ENCODE measurements at regions not wholly inside any gene's neighbourhood (a gene's known extent, or its start where the extent isn't known, plus 50 kb on each side); places are given as distances from the start of the nearest gene placed in this dataset.
"Not testable (repeated sequence)": the region's sequence is repeated elsewhere in the genome, so short reads cannot be mapped to it uniquely, and the experiment has no call there.

DNA sequence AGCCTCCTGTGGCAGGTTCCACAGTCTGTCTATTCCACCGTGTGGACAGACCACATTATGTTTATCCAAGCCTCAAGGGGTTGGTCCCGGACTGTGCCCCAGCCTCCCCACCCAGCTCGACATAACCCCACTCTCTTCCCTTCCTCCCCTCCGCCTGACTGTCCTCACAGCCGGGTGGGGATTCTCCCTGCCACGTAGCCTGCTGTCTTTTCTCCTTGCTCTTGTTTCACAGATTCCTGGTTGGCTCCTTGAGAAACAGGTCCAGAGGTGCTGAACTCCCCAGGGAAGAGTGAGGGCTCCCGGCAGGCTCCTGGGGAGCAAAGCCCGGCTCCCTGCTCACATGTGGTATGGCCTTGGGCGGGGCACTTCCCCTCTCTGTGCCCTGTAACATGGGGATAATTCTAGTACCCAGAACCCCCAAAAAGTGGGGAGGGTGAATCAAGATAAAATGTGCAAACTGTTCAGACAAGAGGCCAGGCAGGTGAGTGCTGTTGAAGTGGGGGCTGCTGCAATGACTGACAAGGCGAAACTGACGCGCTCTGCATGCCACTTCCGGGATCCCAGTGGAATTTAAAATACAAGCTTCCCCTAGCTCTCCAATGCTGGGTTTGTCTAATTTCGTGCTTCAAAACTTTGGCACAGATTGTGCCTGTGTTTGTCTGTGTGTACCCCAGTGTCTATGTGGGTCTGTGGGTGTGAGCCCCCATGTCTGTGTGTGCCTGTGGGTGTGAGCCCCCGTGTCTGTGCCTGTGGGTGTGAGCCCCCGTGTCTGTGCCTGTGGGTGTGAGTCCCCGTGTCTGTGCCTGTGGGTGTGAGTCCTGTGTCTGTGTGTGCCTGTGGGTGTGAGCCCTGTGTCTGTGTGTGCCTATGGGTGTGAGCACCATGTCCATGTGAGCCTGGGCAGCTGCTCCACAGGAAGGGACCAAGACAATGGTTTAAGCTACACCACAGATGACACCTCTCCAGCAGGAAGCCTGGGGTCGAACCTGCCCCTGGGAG is 160.6 kb upstream of the IQSEC1 start:
- DNase-seq = peak in 1 of 3 donors; percentile 39
- Histone ChIP-seq H3K4me3 (no peak overlapping the region), H3K4me1 (no peaks in the 10 kb centered on the region), H3K27ac (no peak overlapping the region), H3K36me3 (no peaks in the 10 kb centered on the region), H3K27me3 (no peaks in the 10 kb centered on the region), H3K9me3 (no peaks in the 10 kb centered on the region)
- ATAC-seq = no peak
- WGBS (ENCODE audit: insufficient coverage, low coverage, low lambda C conversion rate, missing lambda C conversion rate) = 48% methylated on average over 15 of the region's 18 CpGs
- TF ChIP-seq POLR2A (IDR thresholded peaks at IDR 0.05) = no peak
- TF ChIP-seq, protein P1, sequence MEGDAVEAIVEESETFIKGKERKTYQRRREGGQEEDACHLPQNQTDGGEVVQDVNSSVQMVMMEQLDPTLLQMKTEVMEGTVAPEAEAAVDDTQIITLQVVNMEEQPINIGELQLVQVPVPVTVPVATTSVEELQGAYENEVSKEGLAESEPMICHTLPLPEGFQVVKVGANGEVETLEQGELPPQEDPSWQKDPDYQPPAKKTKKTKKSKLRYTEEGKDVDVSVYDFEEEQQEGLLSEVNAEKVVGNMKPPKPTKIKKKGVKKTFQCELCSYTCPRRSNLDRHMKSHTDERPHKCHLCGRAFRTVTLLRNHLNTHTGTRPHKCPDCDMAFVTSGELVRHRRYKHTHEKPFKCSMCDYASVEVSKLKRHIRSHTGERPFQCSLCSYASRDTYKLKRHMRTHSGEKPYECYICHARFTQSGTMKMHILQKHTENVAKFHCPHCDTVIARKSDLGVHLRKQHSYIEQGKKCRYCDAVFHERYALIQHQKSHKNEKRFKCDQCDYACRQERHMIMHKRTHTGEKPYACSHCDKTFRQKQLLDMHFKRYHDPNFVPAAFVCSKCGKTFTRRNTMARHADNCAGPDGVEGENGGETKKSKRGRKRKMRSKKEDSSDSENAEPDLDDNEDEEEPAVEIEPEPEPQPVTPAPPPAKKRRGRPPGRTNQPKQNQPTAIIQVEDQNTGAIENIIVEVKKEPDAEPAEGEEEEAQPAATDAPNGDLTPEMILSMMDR (IDR thresholded peaks at IDR 0.05) = no peak
- intact Hi-C loops (cut with DNase I) = no loop called here

DNA sequence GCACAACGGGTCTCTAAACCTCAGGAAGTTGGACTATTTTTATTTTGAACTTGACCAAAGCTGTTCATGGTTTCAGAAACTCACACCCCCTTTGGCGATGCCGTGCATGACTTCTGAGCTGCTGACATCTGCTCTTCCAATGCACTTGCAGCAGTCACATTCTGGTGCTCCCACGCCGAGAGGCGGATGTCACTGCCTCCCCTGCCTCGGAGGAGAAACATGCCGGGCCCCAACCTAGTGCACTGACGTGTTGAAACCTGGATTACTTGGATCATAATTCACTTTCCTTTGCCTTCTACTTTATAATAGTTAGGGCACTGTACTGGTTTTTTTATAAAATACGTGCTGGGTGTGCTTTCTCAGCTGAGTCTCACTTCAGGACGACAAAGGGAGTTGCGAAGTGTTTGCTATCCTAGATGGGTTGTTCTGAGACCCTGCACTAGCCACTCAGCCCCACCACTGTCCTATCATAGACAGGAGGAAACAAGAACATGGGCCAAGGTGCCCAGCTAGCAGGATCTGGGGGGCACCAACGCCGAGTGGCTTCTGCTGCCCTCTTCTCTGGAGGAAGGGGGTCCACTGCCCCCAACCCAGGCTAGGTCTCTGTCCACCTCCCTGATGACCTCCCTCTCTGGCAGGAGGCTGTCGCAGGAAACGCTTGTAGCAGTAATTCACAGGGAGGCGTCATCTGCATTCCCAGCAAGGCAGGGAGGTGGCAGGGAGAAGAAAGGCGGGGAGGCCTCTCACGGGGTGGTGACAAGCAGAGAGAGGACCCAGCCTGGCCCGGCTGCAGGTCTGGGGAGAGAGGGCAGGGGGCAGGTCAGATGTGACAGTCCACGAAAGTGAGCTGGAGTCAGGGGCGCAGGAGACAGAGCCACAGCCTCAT is 158.8 kb upstream of the IQSEC1 start:
- H3K4me3 ChIP-seq = no peak overlapping the region
- H3K4me1 ChIP-seq = no peaks in the 10 kb centered on the region
- H3K36me3 ChIP-seq = no peaks in the 10 kb centered on the region
- no peak for TF ChIP-seq POLR2A (IDR thresholded peaks at IDR 0.05)
- TF ChIP-seq, protein P1 (IDR thresholded peaks at IDR 0.05) = no peak
- H3K27ac ChIP-seq = no peak overlapping the region
- no peaks in the 10 kb centered on the region for H3K9me3 ChIP-seq
- ATAC-seq (no peak), DNase-seq (peak in 1 of 3 donors; percentile 35)
- WGBS (ENCODE audit: insufficient coverage, low coverage, low lambda C conversion rate, missing lambda C conversion rate) = 73% methylated on average over 17 of the region's 22 CpGs
- no peaks in the 10 kb centered on the region for H3K27me3 ChIP-seq
- intact Hi-C loops (cut with DNase I) = no loop called here

DNA sequence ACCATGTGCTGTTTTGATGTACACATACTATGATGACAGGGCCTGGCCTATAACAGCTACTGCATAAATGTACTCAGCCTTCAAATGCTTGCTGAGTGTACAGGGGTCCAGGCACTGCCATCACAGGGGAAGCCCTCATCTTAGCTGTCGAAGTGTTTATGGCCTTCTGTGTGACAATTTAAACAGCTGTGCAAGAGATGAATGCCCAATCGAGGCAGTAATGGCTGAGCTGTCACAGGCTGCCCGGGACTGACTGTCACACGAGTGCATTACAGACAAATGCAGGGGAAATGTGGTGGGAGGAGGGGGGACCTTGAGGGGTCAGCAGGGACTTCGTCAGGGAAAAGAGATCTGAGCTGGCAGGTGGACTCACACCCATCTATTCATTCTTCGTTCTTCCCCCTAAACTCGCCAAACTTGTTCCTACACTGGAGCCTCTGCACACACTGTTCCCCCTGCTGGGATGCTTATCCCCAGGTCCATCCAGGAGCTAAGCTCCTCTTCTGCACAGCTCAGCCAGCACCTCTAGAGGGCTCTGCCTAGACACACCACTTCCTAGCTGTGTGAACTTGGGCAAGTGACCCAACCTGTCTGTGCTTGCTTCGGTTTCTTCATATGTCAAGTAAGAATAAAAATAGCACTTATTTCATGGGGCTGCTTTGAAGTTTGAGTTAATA is 156.2 kb upstream of the IQSEC1 start:
- DNase-seq (peak in 1 of 3 donors; percentile 47), ATAC-seq (peak; percentile 74 to 81 (median 78))
- Histone ChIP-seq H3K9me3 (no peaks in the 10 kb centered on the region), H3K27ac (no peak overlapping the region), H3K4me3 (no peak overlapping the region), H3K4me1 (peaks cover 0 to 8% (median 0%) of the 10 kb centered on the region in 4 donors), H3K27me3 (no peaks in the 10 kb centered on the region), H3K36me3 (no peaks in the 10 kb centered on the region)
- WGBS (ENCODE audit: insufficient coverage, low coverage, low lambda C conversion rate, missing lambda C conversion rate) = 44% methylated on average over 2 of the region's 8 CpGs
- intact Hi-C loops (cut with DNase I) = no loop called here
- TF ChIP-seq, protein P1 (IDR thresholded peaks at IDR 0.05) = peak; percentile 34 to 52 (median 45)
- TF ChIP-seq POLR2A (IDR thresholded peaks at IDR 0.05) = no peak

DNA sequence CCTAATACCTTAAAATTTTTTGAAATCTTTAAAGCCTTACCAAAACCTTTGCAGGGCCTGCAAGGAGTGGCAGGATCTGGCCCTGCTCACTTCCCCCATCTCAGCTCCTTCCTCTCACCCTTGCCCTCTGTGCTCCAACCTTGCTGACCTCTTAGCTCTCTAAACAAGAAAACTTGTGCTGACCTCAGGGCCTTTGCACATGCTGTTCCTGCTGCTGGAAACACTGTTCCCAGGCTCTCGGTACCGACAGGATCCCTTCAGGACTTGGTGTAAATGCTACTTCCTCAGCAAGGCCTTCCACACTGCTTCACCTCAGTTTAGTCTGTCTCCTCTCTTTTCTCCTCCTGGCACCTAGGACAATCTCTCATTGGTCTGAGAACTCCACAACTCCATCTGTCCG is 155.4 kb upstream of the IQSEC1 start:
- Histone ChIP-seq H3K27me3 (no peaks in the 10 kb centered on the region), H3K36me3 (no peaks in the 10 kb centered on the region), H3K4me1 (peaks cover 0 to 16% (median 0%) of the 10 kb centered on the region in 4 donors), H3K27ac (no peak overlapping the region), H3K4me3 (no peak overlapping the region), H3K9me3 (no peaks in the 10 kb centered on the region)
- intact Hi-C loops (cut with DNase I) = no loop called here
- DNase-seq (no peak), ATAC-seq (no peak)
- TF ChIP-seq, protein P1 (IDR thresholded peaks at IDR 0.05) = no peak
- TF ChIP-seq POLR2A (IDR thresholded peaks at IDR 0.05) = no peak
- WGBS (ENCODE audit: insufficient coverage, low coverage, low lambda C conversion rate, missing lambda C conversion rate) = 93% methylated on average over 3 of the region's 3 CpGs

DNA sequence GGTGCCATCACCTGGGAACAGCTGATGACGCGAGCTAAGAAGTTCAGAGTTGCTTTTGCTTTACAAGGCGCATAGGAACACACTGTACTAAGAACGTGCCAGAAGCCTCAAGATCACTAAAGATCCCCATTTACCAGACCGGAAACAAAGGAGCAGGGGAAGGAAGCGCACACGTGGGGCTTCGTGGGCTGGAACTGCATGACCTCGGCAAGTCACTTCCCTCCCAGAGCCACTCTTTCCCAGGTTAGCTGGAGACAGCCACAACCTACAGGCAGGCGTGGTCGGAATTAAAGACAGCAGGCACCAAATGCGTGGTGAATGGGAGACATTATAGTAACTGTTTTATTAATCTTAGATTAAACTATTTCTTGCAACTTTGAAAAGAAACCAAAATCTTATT is 154.9 kb upstream of the IQSEC1 start:
- peaks cover 0 to 20% (median 0%) of the 10 kb centered on the region in 4 donors for H3K4me1 ChIP-seq
- DNase-seq; H3K27me3 ChIP-seq; ATAC-seq; H3K27ac ChIP-seq; H3K36me3 ChIP-seq; H3K4me3 ChIP-seq; H3K9me3 ChIP-seq; intact Hi-C loops (cut with DNase I): not testable (repeated sequence)
- WGBS (ENCODE audit: insufficient coverage, low coverage, low lambda C conversion rate, missing lambda C conversion rate) = 100% methylated on average over 3 of the region's 12 CpGs

All from right lobe of liver (tissue), 6 donors.